Nephron (organoid): ENCODE measurements at regions not wholly inside any gene's neighbourhood (a gene's known extent, or its start where the extent isn't known, plus 50 kb on each side); places are given as distances from the start of the nearest gene placed in this dataset.
"Not testable (repeated sequence)": the region's sequence is repeated elsewhere in the genome, so short reads cannot be mapped to it uniquely, and the experiment has no call there.

Source experiments
- H3K27ac Mint-ChIP-seq, 3 experiments: 2 replicates each; pipeline ENCODE4 v1.8.0; 2020; ENCODE audit warnings: mixed read lengths in 3 of 3, mild to moderate bottlenecking in 2 of 3, moderate library complexity in 1 of 3
- H3K27me3 Mint-ChIP-seq: 2 replicates; pipeline ENCODE4 v1.8.0; 2021; ENCODE audit warnings: low read depth, mild to moderate bottlenecking, moderate library complexity, mixed read lengths
- H3K36me3 Mint-ChIP-seq: 2 replicates; pipeline ENCODE4 v1.8.0; 2020; ENCODE audit warnings: low read depth, mixed read lengths
- H3K4me1 Mint-ChIP-seq: 2 replicates; pipeline ENCODE4 v1.8.0; 2020; ENCODE audit warnings: mixed read lengths
- H3K4me3 Mint-ChIP-seq, 3 experiments: 2 replicates each; pipeline ENCODE4 v1.8.0; 2020; ENCODE audit warnings: mild to moderate bottlenecking in 3 of 3, mixed read lengths in 3 of 3, moderate library complexity in 2 of 3
- H3K9me3 Mint-ChIP-seq: 2 replicates; pipeline ENCODE4 v1.8.0; 2020; ENCODE audit warnings: mixed read lengths
- TF ChIP-seq, protein P1 (sequence below), 3 experiments: fragments of 200-600 bp; sonication (generic); IDR thresholded peaks; one replicate each; pipeline ENCODE4 v1.5.0; 2021; ENCODE audit warnings: antibody characterized with exemption in 3 of 3; ENCODE audit not compliant: unreplicated experiment in 3 of 3

DNA sequence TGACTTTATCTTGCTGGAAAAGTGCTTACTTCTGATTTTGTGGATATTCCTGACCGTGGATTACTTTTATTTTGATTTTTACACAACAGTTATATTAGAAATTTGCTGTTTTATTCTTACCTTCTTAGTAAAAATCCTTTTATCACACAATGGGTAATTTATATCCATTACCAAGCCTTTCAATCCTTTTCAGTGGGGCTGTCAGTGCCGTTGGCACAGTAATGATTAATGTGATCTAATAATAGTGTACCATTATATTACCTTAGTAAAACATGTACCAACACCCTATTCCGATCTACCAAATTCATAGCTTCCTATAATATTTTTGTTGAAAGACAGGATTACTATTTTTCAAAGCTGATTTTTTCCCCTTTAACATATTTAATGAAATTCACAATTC lies 87.3 kb upstream of the ZNF536 start:
- Mint-ChIP-seq H3K27me3 (peaks cover 15% of the 10 kb centered on the region), H3K36me3 (no peaks in the 10 kb centered on the region), H3K9me3 (no peaks in the 10 kb centered on the region), H3K4me3 (no peak overlapping the region), H3K27ac (no peak overlapping the region), H3K4me1 (no peaks in the 10 kb centered on the region)
- TF ChIP-seq, protein P1, sequence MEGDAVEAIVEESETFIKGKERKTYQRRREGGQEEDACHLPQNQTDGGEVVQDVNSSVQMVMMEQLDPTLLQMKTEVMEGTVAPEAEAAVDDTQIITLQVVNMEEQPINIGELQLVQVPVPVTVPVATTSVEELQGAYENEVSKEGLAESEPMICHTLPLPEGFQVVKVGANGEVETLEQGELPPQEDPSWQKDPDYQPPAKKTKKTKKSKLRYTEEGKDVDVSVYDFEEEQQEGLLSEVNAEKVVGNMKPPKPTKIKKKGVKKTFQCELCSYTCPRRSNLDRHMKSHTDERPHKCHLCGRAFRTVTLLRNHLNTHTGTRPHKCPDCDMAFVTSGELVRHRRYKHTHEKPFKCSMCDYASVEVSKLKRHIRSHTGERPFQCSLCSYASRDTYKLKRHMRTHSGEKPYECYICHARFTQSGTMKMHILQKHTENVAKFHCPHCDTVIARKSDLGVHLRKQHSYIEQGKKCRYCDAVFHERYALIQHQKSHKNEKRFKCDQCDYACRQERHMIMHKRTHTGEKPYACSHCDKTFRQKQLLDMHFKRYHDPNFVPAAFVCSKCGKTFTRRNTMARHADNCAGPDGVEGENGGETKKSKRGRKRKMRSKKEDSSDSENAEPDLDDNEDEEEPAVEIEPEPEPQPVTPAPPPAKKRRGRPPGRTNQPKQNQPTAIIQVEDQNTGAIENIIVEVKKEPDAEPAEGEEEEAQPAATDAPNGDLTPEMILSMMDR (IDR thresholded peaks at IDR 0.05; ENCODE audit: unreplicated experiment in 3 of 3): no peak

DNA sequence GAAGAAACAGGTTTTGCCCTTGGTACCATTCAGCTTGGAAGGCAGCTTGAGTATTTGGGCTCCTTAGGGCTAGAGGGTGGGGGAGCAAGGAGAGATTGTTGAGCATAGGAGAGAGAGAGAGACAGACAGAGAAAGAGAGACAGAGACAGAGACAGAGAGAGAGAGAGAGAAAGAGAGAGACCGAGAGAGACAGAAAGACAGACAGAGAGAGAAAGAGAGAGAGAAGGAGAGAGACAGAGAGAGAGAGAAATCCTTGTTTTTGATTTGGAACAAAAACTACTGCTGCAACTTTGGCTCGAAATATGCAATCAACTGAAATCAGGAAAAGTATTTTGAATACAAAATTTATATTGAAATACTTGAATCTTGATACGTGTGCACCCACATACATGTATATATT lies 85.8 kb upstream of the ZNF536 start:
- H3K27ac Mint-ChIP-seq: no peak overlapping the region
- no peak overlapping the region for H3K4me3 Mint-ChIP-seq
- H3K27me3 Mint-ChIP-seq: peaks cover 6% of the 10 kb centered on the region
- no peaks in the 10 kb centered on the region for H3K9me3 Mint-ChIP-seq
- no peaks in the 10 kb centered on the region for H3K4me1 Mint-ChIP-seq
- H3K36me3 Mint-ChIP-seq: no peaks in the 10 kb centered on the region
- TF ChIP-seq, protein P1 (IDR thresholded peaks at IDR 0.05; ENCODE audit: unreplicated experiment in 3 of 3): no peak

DNA sequence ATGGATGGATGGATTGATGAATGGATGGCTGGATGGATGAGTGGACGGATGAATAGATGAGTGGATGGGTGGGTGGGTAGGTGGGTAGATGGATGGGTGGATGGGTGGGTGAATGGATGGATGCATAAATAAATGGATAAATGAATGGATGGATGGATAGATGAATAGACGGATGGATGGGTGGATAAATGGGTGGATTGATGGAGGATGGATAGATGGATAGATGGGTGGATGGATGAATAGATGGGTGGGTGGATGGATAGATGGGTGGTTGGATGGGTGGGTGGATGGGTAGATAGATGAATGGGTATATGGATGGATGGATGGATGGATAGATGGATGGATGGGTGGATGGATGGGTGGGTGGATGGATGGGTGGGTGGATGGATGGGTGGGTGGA lies 84.9 kb upstream of the ZNF536 start:
- H3K36me3 Mint-ChIP-seq: no peaks in the 10 kb centered on the region
- H3K4me1 Mint-ChIP-seq: no peaks in the 10 kb centered on the region
- H3K27ac Mint-ChIP-seq: no peak overlapping the region
- H3K27me3 Mint-ChIP-seq: peaks cover 4% of the 10 kb centered on the region
- H3K9me3 Mint-ChIP-seq: no peaks in the 10 kb centered on the region
- TF ChIP-seq, protein P1 (IDR thresholded peaks at IDR 0.05; ENCODE audit: unreplicated experiment in 3 of 3): no peak
- H3K4me3 Mint-ChIP-seq: no peak overlapping the region

DNA sequence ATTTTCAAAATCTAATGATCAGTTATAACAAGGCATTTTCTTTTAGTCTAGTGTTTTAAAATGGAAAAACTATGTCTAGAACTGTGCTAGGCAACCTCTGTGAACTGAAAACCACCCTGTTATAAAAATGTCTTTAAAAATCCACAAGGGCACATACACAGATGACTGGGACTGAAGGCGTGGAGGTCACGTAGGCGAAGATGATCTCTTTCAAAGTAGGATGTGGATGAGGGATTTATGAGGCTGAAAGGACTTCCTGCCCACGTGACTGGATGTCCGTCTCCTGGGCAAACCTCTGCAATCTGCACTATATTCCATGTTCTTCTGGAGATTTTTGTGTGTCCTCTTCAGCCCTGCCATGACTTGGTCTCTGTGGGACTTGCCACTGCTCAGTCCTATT lies 84.2 kb upstream of the ZNF536 start:
- no peaks in the 10 kb centered on the region for H3K9me3 Mint-ChIP-seq
- TF ChIP-seq, protein P1 (IDR thresholded peaks at IDR 0.05; ENCODE audit: unreplicated experiment in 3 of 3): no peak
- H3K27me3 Mint-ChIP-seq: no peaks in the 10 kb centered on the region
- H3K4me1 Mint-ChIP-seq: no peaks in the 10 kb centered on the region
- no peak overlapping the region for H3K27ac Mint-ChIP-seq
- H3K4me3 Mint-ChIP-seq: no peak overlapping the region
- H3K36me3 Mint-ChIP-seq: no peaks in the 10 kb centered on the region

DNA sequence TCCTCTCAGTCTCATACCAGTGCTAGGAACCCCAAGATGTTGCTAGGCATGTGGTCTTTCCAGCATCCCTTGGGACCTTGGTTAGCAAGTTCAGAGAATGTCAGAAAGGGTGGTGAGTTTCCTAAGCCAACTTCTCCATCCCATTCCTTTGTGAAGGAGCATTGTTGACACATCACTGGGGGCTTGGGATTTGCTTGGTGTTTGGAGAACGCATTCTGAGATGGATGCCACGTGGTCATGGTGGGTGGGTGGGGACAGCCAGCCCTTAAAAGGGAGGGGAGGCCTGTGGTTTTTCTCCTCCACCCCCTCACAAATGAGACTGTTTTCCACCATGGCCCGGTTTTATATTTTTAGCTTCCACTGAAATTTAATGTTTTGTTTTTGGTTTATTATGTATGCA lies 83.3 kb upstream of the ZNF536 start:
- no peaks in the 10 kb centered on the region for H3K4me1 Mint-ChIP-seq
- no peak overlapping the region for H3K4me3 Mint-ChIP-seq
- H3K9me3 Mint-ChIP-seq: no peaks in the 10 kb centered on the region
- TF ChIP-seq, protein P1 (IDR thresholded peaks at IDR 0.05; ENCODE audit: unreplicated experiment in 3 of 3): no peak
- no peak overlapping the region for H3K27ac Mint-ChIP-seq
- no peaks in the 10 kb centered on the region for H3K27me3 Mint-ChIP-seq
- no peaks in the 10 kb centered on the region for H3K36me3 Mint-ChIP-seq

DNA sequence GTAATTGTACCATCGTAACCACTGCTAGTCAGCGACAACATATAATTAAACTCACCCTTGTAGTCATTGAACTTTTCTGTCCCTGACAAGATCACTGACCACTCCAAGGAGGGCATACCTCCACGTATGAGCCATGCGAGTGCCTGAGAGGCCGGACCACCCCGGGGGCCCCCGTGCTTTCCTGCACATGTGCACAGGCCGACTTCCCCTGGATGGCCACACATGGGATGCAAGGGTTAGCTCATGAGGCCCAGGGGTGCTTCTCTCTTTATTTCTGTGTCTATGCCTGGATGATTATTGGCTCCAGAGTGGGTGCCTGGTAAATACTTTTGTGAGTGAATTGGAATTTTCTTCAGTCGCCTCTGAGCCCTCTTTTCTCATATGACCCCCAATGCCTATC lies 82.8 kb upstream of the ZNF536 start:
- H3K4me1 Mint-ChIP-seq: no peaks in the 10 kb centered on the region
- H3K9me3 Mint-ChIP-seq: no peaks in the 10 kb centered on the region
- H3K27ac Mint-ChIP-seq: no peak overlapping the region
- no peaks in the 10 kb centered on the region for H3K27me3 Mint-ChIP-seq
- no peaks in the 10 kb centered on the region for H3K36me3 Mint-ChIP-seq
- no peak overlapping the region for H3K4me3 Mint-ChIP-seq
- TF ChIP-seq, protein P1 (IDR thresholded peaks at IDR 0.05; ENCODE audit: unreplicated experiment in 3 of 3): no peak

DNA sequence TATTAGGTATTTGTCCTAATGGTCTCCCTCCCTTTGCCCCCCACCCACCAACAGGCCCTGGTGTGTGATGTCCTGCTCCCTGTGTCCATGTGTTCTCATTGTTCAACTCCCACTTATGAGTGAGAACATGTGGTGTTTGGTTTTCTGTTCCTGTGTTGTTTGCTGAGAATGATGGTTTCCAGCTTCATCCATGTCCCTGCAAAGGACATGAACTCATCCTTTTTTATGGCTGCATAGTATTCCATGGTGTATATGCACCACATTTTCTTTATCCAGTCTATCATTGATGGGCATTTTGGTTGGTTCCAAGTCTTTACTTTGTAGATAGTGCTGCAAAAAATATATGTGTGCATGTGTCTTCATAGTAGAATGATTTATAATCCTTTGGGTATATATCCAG lies 81.4 kb upstream of the ZNF536 start:
- H3K27me3 Mint-ChIP-seq, H3K36me3 Mint-ChIP-seq, H3K4me1 Mint-ChIP-seq, H3K9me3 Mint-ChIP-seq, H3K27ac Mint-ChIP-seq, H3K4me3 Mint-ChIP-seq: not testable (repeated sequence)
